ENCODE measurements at regions not wholly inside any gene's neighbourhood (a gene's known extent, or its start where the extent isn't known, plus 50 kb on each side); places are given as distances from the start of the nearest gene placed in this dataset.

GRCh38 chr6:27112974-27113373, 134.5 kb upstream of the PRSS16 start:
- TF ChIP-seq CTCF (IDR thresholded peaks at IDR 0.05) = no peak
- TF ChIP-seq POLR2A (IDR thresholded peaks at IDR 0.05) = no peak
